ENCODE measurements at regions not wholly inside any gene's neighbourhood (a gene's known extent, or its start where the extent isn't known, plus 50 kb on each side); places are given as distances from the start of the nearest gene placed in this dataset.

DNA sequence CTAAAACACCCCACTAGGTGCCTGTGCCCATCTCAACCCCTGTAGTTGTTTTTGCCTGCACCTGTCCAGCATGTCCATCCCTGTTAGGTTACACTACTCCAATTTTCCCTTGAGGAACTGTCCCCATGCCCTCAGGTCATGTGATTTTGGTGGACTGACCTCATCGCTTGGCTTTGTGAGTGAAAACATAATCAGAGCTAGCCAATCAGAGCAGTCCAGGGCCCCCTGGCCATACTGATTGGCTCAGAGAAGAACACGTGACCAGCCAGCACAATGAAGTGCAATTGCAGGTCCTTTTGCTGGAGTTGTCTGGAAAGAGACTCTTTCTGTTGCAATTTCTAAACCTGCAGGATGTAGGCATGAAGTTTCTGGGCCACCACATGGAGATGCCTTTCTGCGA, 303.3 kb upstream of the PROX1 start:
- Histone ChIP-seq H3K9me3 (ENCODE audit: low read depth) (no peaks in the 10 kb centered on the region), H3K9ac (no peak overlapping the region), H3K79me2 (ENCODE audit: low read depth) (no peaks in the 10 kb centered on the region), H3F3A (ENCODE audit: low read depth) (no peaks in the 10 kb centered on the region), H4K20me1 (ENCODE audit: low read depth) (no peaks in the 10 kb centered on the region), H3K4me3 (no peak overlapping the region), H3K27me3 (no peaks in the 10 kb centered on the region), H2AFZ (replicated peaks) (peak overlapping the region; percentile 44), H3K4me1 (peaks cover 5% of the 10 kb centered on the region), H3K27ac (no peak overlapping the region), H3K4me2 (no peak overlapping the region), H3K36me3 (no peaks in the 10 kb centered on the region)
- DNase-seq (ENCODE audit: low spot score), result no peak
- no peaks in the 10 kb centered on the region for H3K9me3 Mint-ChIP-seq
- TF ChIP-seq EZH2 (IDR thresholded peaks at IDR 0.05) (no peak), EZH2phosphoT487 (IDR thresholded peaks at IDR 0.05) (no peak)
- TF ChIP-seq, protein P1, sequence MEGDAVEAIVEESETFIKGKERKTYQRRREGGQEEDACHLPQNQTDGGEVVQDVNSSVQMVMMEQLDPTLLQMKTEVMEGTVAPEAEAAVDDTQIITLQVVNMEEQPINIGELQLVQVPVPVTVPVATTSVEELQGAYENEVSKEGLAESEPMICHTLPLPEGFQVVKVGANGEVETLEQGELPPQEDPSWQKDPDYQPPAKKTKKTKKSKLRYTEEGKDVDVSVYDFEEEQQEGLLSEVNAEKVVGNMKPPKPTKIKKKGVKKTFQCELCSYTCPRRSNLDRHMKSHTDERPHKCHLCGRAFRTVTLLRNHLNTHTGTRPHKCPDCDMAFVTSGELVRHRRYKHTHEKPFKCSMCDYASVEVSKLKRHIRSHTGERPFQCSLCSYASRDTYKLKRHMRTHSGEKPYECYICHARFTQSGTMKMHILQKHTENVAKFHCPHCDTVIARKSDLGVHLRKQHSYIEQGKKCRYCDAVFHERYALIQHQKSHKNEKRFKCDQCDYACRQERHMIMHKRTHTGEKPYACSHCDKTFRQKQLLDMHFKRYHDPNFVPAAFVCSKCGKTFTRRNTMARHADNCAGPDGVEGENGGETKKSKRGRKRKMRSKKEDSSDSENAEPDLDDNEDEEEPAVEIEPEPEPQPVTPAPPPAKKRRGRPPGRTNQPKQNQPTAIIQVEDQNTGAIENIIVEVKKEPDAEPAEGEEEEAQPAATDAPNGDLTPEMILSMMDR (IDR thresholded peaks at IDR 0.05), result no peak
- H3K27me3 Mint-ChIP-seq (ENCODE audit: insufficient read depth, low read depth), result peaks cover 7% of the 10 kb centered on the region
- peaks cover 4% of the 10 kb centered on the region for H3K4me1 Mint-ChIP-seq
- H3K27ac Mint-ChIP-seq, result no peak overlapping the region
- H3K4me3 Mint-ChIP-seq, result no peak overlapping the region
- no peaks in the 10 kb centered on the region for H3K36me3 Mint-ChIP-seq

- no peak overlapping the region for H3K4me3 Mint-ChIP-seq
- TF ChIP-seq EZH2 (IDR thresholded peaks at IDR 0.05) (no peak), EZH2phosphoT487 (IDR thresholded peaks at IDR 0.05) (no peak)
- TF ChIP-seq, protein P1 (IDR thresholded peaks at IDR 0.05), result no peak
- H3K9me3 Mint-ChIP-seq, result no peaks in the 10 kb centered on the region
Measured at GRCh38 chr1:213685992-213686582, 301.7 kb upstream of the PROX1 start.

DNA sequence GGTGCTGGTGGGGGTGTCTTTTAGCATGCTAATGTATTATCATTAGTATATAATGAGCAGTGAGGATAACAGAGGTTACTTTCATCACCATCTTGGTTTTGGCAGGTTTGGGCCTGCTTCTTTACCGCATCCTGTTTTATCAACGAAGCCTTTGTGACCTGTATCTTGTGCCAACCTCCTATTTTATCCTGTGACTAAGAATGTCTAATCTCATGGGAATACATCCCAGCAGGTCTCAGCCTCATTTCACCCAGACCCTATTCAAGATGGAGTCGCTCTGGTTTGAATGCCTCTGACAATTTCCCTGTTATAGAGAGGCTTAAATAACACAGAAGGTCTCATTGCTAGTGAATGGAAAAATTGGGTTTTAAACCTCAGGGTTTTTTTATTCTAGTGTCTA, 300.8 kb upstream of the PROX1 start:
- H3K4me2 ChIP-seq, result no peak overlapping the region
- H3K79me2 ChIP-seq (ENCODE audit: low read depth), result no peaks in the 10 kb centered on the region
- no peaks in the 10 kb centered on the region for H3K9me3 Mint-ChIP-seq
- no peak overlapping the region for H3K9ac ChIP-seq
- H3K4me3 Mint-ChIP-seq, result no peak overlapping the region
- H2AFZ ChIP-seq (replicated peaks), result no peak overlapping the region
- peaks cover 5% of the 10 kb centered on the region for H3K4me1 ChIP-seq
- peaks cover 11% of the 10 kb centered on the region for H3K4me1 Mint-ChIP-seq
- H3K9me3 ChIP-seq (ENCODE audit: low read depth), result no peaks in the 10 kb centered on the region
- no peak for DNase-seq (ENCODE audit: low spot score)
- H3F3A ChIP-seq (ENCODE audit: low read depth), result no peaks in the 10 kb centered on the region
- peaks cover 4% of the 10 kb centered on the region for H3K27me3 Mint-ChIP-seq (ENCODE audit: insufficient read depth, low read depth)
- no peaks in the 10 kb centered on the region for H4K20me1 ChIP-seq (ENCODE audit: low read depth)
- H3K27ac ChIP-seq, result no peak overlapping the region
- TF ChIP-seq EZH2phosphoT487 (IDR thresholded peaks at IDR 0.05) (no peak), EZH2 (IDR thresholded peaks at IDR 0.05) (no peak)
- TF ChIP-seq, protein P1 (IDR thresholded peaks at IDR 0.05), result no peak
- no peak overlapping the region for H3K27ac Mint-ChIP-seq
- no peaks in the 10 kb centered on the region for H3K36me3 Mint-ChIP-seq
- H3K36me3 ChIP-seq, result no peaks in the 10 kb centered on the region
- no peaks in the 10 kb centered on the region for H3K27me3 ChIP-seq
- no peak overlapping the region for H3K4me3 ChIP-seq

More at GRCh38 chr1:213685992-213686582, 301.7 kb upstream of the PROX1 start:
- no peak overlapping the region for H3K4me3 ChIP-seq
- H3K36me3 ChIP-seq, result no peaks in the 10 kb centered on the region
- H3K4me1 ChIP-seq, result peaks cover 5% of the 10 kb centered on the region
- Mint-ChIP-seq H3K27ac (no peak overlapping the region), H3K4me1 (peaks cover 11% of the 10 kb centered on the region), H3K36me3 (no peaks in the 10 kb centered on the region), H3K27me3 (ENCODE audit: insufficient read depth, low read depth) (peaks cover 7% of the 10 kb centered on the region)
- no peak overlapping the region for H3K9ac ChIP-seq
- no peaks in the 10 kb centered on the region for H3K79me2 ChIP-seq (ENCODE audit: low read depth)
- no peaks in the 10 kb centered on the region for H4K20me1 ChIP-seq (ENCODE audit: low read depth)
- H3K27ac ChIP-seq, result no peak overlapping the region
- H3K27me3 ChIP-seq, result no peaks in the 10 kb centered on the region
- H2AFZ ChIP-seq (replicated peaks), result no peak overlapping the region
- no peak overlapping the region for H3K4me2 ChIP-seq
- H3K9me3 ChIP-seq (ENCODE audit: low read depth), result no peaks in the 10 kb centered on the region
- DNase-seq (ENCODE audit: low spot score), result no peak
- no peaks in the 10 kb centered on the region for H3F3A ChIP-seq (ENCODE audit: low read depth)

Measured in neural progenitor cell (in vitro differentiated cells).